ENCODE measurements at regions not wholly inside any gene's neighbourhood (a gene's known extent, or its start where the extent isn't known, plus 50 kb on each side); places are given as distances from the start of the nearest gene placed in this dataset.

- no peak for TF ChIP-seq CTCF (IDR thresholded peaks at IDR 0.05; ENCODE audit: insufficient read depth, low read depth, low read length, missing control alignments)
- H3K4me3 ChIP-seq (ENCODE audit: low read depth, low read length), result no peak overlapping the region
- no peak for DNase-seq (ENCODE audit: low read depth)
Measured at GRCh38 chr5:159411115-159411514, 80.8 kb upstream of the IL12B start.

GRCh38 chr5:159412284-159413046 is 82.2 kb upstream of the IL12B start:
- H3K4me3 ChIP-seq (ENCODE audit: low read depth, low read length), result no peak overlapping the region
- TF ChIP-seq CTCF (IDR thresholded peaks at IDR 0.05; ENCODE audit: insufficient read depth, low read depth, low read length, missing control alignments), result no peak
- DNase-seq (ENCODE audit: low read depth), result peak; percentile 76

GRCh38 chr5:159414021-159414420 is 83.7 kb upstream of the IL12B start:
- no peak for TF ChIP-seq CTCF (IDR thresholded peaks at IDR 0.05; ENCODE audit: insufficient read depth, low read depth, low read length, missing control alignments)
- H3K4me3 ChIP-seq (ENCODE audit: low read depth, low read length), result no peak overlapping the region
- DNase-seq (ENCODE audit: low read depth), result no peak

- no peak for TF ChIP-seq CTCF (IDR thresholded peaks at IDR 0.05; ENCODE audit: insufficient read depth, low read depth, low read length, missing control alignments)
- no peak overlapping the region for H3K4me3 ChIP-seq (ENCODE audit: low read depth, low read length)
- DNase-seq (ENCODE audit: low read depth), result no peak
Measured at GRCh38 chr5:159415301-159415937, 85.1 kb upstream of the IL12B start.

GRCh38 chr5:159416438-159416837 is 86.2 kb upstream of the IL12B start:
- no peak for DNase-seq (ENCODE audit: low read depth)
- no peak overlapping the region for H3K4me3 ChIP-seq (ENCODE audit: low read depth, low read length)
- TF ChIP-seq CTCF (IDR thresholded peaks at IDR 0.05; ENCODE audit: insufficient read depth, low read depth, low read length, missing control alignments), result no peak

- no peak overlapping the region for H3K4me3 ChIP-seq (ENCODE audit: low read depth, low read length)
- no peak for DNase-seq (ENCODE audit: low read depth)
- no peak for TF ChIP-seq CTCF (IDR thresholded peaks at IDR 0.05; ENCODE audit: insufficient read depth, low read depth, low read length, missing control alignments)
Measured at GRCh38 chr5:159417170-159417569, 86.9 kb upstream of the IL12B start.

Measured in GM12865 (cell line).